ENCODE measurements at regions not wholly inside any gene's neighbourhood (a gene's known extent, or its start where the extent isn't known, plus 50 kb on each side); places are given as distances from the start of the nearest gene placed in this dataset.

- H3K4me3 ChIP-seq (ENCODE audit: low read depth, low read length): no peak overlapping the region
- TF ChIP-seq CTCF (conservative IDR thresholded peaks at IDR 0.05; ENCODE audit: low read depth, low read length): no peak
- DNase-seq (ENCODE audit: low read depth): no peak
Observed at GRCh38 chr7:109044691-109045090, 475.0 kb downstream of the DNAJB9 start.

- TF ChIP-seq CTCF (conservative IDR thresholded peaks at IDR 0.05; ENCODE audit: low read depth, low read length): no peak
- no peak for DNase-seq (ENCODE audit: low read depth)
- H3K4me3 ChIP-seq (ENCODE audit: low read depth, low read length): no peak overlapping the region
Observed at GRCh38 chr7:109049366-109049765, 479.7 kb downstream of the DNAJB9 start.

GRCh38 chr7:109059089-109059488, 489.4 kb downstream of the DNAJB9 start:
- TF ChIP-seq CTCF (conservative IDR thresholded peaks at IDR 0.05; ENCODE audit: low read depth, low read length): no peak
- DNase-seq (ENCODE audit: low read depth): no peak
- H3K4me3 ChIP-seq (ENCODE audit: low read depth, low read length): no peak overlapping the region

- no peak for TF ChIP-seq CTCF (conservative IDR thresholded peaks at IDR 0.05; ENCODE audit: low read depth, low read length)
- DNase-seq (ENCODE audit: low read depth): no peak
- H3K4me3 ChIP-seq (ENCODE audit: low read depth, low read length): no peak overlapping the region
Observed at GRCh38 chr7:109062798-109063197, 493.1 kb downstream of the DNAJB9 start.

- H3K4me3 ChIP-seq (ENCODE audit: low read depth, low read length): no peak overlapping the region
- no peak for TF ChIP-seq CTCF (conservative IDR thresholded peaks at IDR 0.05; ENCODE audit: low read depth, low read length)
- DNase-seq (ENCODE audit: low read depth): no peak
Observed at GRCh38 chr7:109073543-109073942, 503.9 kb downstream of the DNAJB9 start.

GRCh38 chr7:109076396-109076972, 506.8 kb downstream of the DNAJB9 start:
- TF ChIP-seq CTCF (conservative IDR thresholded peaks at IDR 0.05; ENCODE audit: low read depth, low read length): no peak
- no peak overlapping the region for H3K4me3 ChIP-seq (ENCODE audit: low read depth, low read length)
- no peak for DNase-seq (ENCODE audit: low read depth)

GRCh38 chr7:109091042-109091441, 521.4 kb downstream of the DNAJB9 start:
- no peak for TF ChIP-seq CTCF (conservative IDR thresholded peaks at IDR 0.05; ENCODE audit: low read depth, low read length)
- no peak for DNase-seq (ENCODE audit: low read depth)
- no peak overlapping the region for H3K4me3 ChIP-seq (ENCODE audit: low read depth, low read length)
